B cell (primary cell): ENCODE measurements at regions not wholly inside any gene's neighbourhood (a gene's known extent, or its start where the extent isn't known, plus 50 kb on each side); places are given as distances from the start of the nearest gene placed in this dataset.

Experiments
- ATAC-seq: fragments of 200-7000 bp; cut with Tn5 transposase; one replicate; pipeline ENCODE4 v1.10.0; 2021; ENCODE audit warnings: low read depth, mild to moderate bottlenecking, moderate number of reproducible peaks, moderate library complexity
- CTCF ChIA-PET: fragments of 350-600 bp; sonication (Branson Sonifier 250); formaldehyde crosslinking; loops from one replicate; lab custom pipeline; 2021; ENCODE audit warnings: antibody characterized with exemption, inconsistent platforms; lab: Charles Lee
- POLR2A ChIA-PET: fragments of 350-600 bp; sonication (Branson Sonifier 250); formaldehyde crosslinking; loops from one replicate; lab custom pipeline; 2021; ENCODE audit warnings: antibody characterized with exemption; lab: Charles Lee
- DNase-seq: peaks from one replicate; pipeline ENCODE4 v3.0.0; 2013
- H2AFZ ChIP-seq: 2 replicates; pipeline ENCODE4 v1.6.1; 2012; ENCODE audit warnings: mild to moderate bottlenecking, low read depth, low read length; ENCODE audit not compliant: insufficient read depth, poor library complexity, severe bottlenecking
- H3K27ac ChIP-seq, 2 donors: 1 replicate in 1 of 2; 2 replicates in 1 of 2; pipeline ENCODE4 v1.5.1; 2012 to 2013; ENCODE audit warnings: low read length in 2 of 2, mild to moderate bottlenecking in 2 of 2, moderate library complexity in 1 of 2
- H3K27me3 ChIP-seq, 4 experiments: fragments of 200-600 bp in 1 of 4; sonication (generic) in 1 of 4; replicated peaks in 1 of 4; 1 replicate in 2 of 4; 2 replicates in 2 of 4; pipeline versions ENCODE4 v1.6.1 to v1.7.0; 2013 to 2016; ENCODE audit warnings: low read length in 3 of 4, mild to moderate bottlenecking in 2 of 4, mixed read lengths in 1 of 4, moderate library complexity in 1 of 4; ENCODE audit not compliant: insufficient read depth in 4 of 4, control insufficient read depth in 3 of 4; ENCODE audit errors: control extremely low read depth in 1 of 4
- H3K36me3 ChIP-seq, 2 experiments: replicated peaks in 1 of 2; 1 replicate in 1 of 2; 2 replicates in 1 of 2; pipeline versions ENCODE4 v1.6.1 to v1.7.1; 2013; ENCODE audit warnings: low read length in 1 of 2; ENCODE audit not compliant: insufficient read depth in 2 of 2, control insufficient read depth in 1 of 2; ENCODE audit errors: control extremely low read depth in 1 of 2, extremely low read depth in 1 of 2
- H3K4me1 ChIP-seq, 2 donors: fragments of 200-600 bp in 1 of 2; sonication (generic) in 1 of 2; 1 replicate in 1 of 2; 2 replicates in 1 of 2; pipeline versions ENCODE4 v1.5.1 to v1.6.1; 2013 to 2017; ENCODE audit warnings: low read length in 2 of 2; ENCODE audit not compliant: control insufficient read depth in 2 of 2, insufficient read depth in 2 of 2
- H3K4me2 ChIP-seq: replicated peaks from 2 replicates; pipeline ENCODE3; 2012; ENCODE audit warnings: mild to moderate bottlenecking, low read depth, low read length; ENCODE audit not compliant: poor library complexity, severe bottlenecking
- H3K4me3 ChIP-seq, 5 experiments: fragments of 200-600 bp in 1 of 5; sonication (generic) in 1 of 5; 1 replicate in 3 of 5; 2 replicates in 2 of 5; pipeline versions ENCODE4 v1.5.1 to v1.7.0; 2011 to 2016; ENCODE audit warnings: low read length in 4 of 5, mild to moderate bottlenecking in 4 of 5, low read depth in 2 of 5, control low read depth in 1 of 5, moderate library complexity in 1 of 5; ENCODE audit not compliant: insufficient read depth in 1 of 5; ENCODE audit errors: control extremely low read depth in 1 of 5, extremely low read depth in 1 of 5
- H3K79me2 ChIP-seq: fragments of 200-600 bp; sonication (generic); one replicate; pipeline ENCODE4 v1.6.0; 2016; ENCODE audit warnings: low read length; ENCODE audit not compliant: control insufficient read depth, insufficient read depth
- H3K9ac ChIP-seq: fragments of 200-600 bp; sonication (generic); 2 replicates; pipeline ENCODE4 v1.6.1; 2017; ENCODE audit warnings: mild to moderate bottlenecking, low read length, moderate library complexity
- H3K9me3 ChIP-seq, 3 donors: one replicate each; pipeline versions ENCODE4 v1.6.1 to v1.7.1; 2013; ENCODE audit warnings: low read length in 2 of 3; ENCODE audit not compliant: control insufficient read depth in 2 of 3, insufficient read depth in 1 of 3; ENCODE audit errors: control extremely low read depth in 1 of 3
- H4K20me1 ChIP-seq: 2 replicates; pipeline ENCODE4 v1.6.0; 2012; ENCODE audit warnings: mild to moderate bottlenecking, low read length; ENCODE audit not compliant: insufficient read depth, control insufficient read depth, poor library complexity, severe bottlenecking
- H3K27ac Mint-ChIP-seq: one replicate; pipeline ENCODE4 v1.8.0; 2021; ENCODE audit warnings: mixed read lengths
- H3K27me3 Mint-ChIP-seq: one replicate; pipeline ENCODE4 v1.8.0; 2021; ENCODE audit warnings: mixed read lengths
- H3K4me1 Mint-ChIP-seq: one replicate; pipeline ENCODE4 v1.8.0; 2021; ENCODE audit warnings: mixed read lengths
- H3K4me3 Mint-ChIP-seq: one replicate; pipeline ENCODE4 v1.8.0; 2021; ENCODE audit warnings: mixed read lengths
- H3K9me3 Mint-ChIP-seq: one replicate; pipeline ENCODE4 v1.8.0; 2022; ENCODE audit warnings: mixed read lengths; ENCODE audit not compliant: insufficient read depth
- EZH2 ChIP-seq: IDR thresholded peaks from 2 replicates; pipeline ENCODE4 v1.6.1; 2012; ENCODE audit warnings: borderline replicate concordance, low read depth, mild to moderate bottlenecking, moderate library complexity, low read length; ENCODE audit not compliant: insufficient read depth, poor library complexity, severe bottlenecking
- WGBS: methylation state at CpG from one replicate; pipeline ENCODE4 v1.1.5; 2013; ENCODE audit warnings: missing lambda C conversion rate; ENCODE audit not compliant: insufficient coverage; 5-methylcytosine and 5-hydroxymethylcytosine counted together
- intact Hi-C: fragments of 100-400 bp; cut with micrococcal nuclease; formaldehyde crosslinking; loops from one replicate; pipeline ENCODE4 v1.10.0; 2022
- TF ChIP-seq, protein P1 (sequence below): fragments of 200-600 bp; IDR thresholded peaks from one replicate; pipeline ENCODE4 v1.8.0; 2022; ENCODE audit warnings: antibody characterized with exemption, mild to moderate bottlenecking

DNA sequence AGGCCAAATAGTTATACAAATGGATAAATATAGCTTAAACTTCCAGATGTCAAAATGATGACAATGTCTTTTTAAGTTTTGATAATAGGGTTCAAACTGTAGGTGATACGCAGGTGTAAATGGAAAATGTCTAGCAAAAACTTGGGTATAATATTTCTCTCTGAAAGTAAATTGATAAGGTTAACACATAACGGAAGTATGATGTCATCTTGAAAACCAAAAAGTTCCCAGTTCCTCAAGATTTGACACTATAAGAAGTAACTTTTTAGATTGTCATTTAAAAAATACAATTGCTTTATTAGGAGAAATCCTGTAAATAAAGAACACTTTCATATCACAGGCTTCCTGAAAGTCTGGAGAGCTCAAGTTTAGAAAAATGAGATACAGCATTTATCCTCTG lies 483.4 kb downstream of the FRK start:
- no peak for ATAC-seq
- Mint-ChIP-seq H3K4me3 (no peak overlapping the region), H3K27me3 (no peaks in the 10 kb centered on the region), H3K27ac (no peak overlapping the region), H3K9me3 (no peaks in the 10 kb centered on the region), H3K4me1 (no peaks in the 10 kb centered on the region)
- Histone ChIP-seq H3K9ac (no peak overlapping the region), H3K79me2 (no peaks in the 10 kb centered on the region), H3K9me3 (no peaks in the 10 kb centered on the region), H3K36me3 (no peaks in the 10 kb centered on the region), H3K27ac (no peak overlapping the region), H3K4me3 (no peak overlapping the region), H3K4me1 (no peaks in the 10 kb centered on the region), H3K4me2 (no peak overlapping the region), H3K27me3 (no peaks in the 10 kb centered on the region), H2AFZ (no peak overlapping the region), H4K20me1 (no peaks in the 10 kb centered on the region)
- ChIA-PET CTCF (no interaction called here), POLR2A (no interaction called here)
- no CpG with 5 or more reads among the region's 2 CpGs for WGBS
- TF ChIP-seq, protein P1, sequence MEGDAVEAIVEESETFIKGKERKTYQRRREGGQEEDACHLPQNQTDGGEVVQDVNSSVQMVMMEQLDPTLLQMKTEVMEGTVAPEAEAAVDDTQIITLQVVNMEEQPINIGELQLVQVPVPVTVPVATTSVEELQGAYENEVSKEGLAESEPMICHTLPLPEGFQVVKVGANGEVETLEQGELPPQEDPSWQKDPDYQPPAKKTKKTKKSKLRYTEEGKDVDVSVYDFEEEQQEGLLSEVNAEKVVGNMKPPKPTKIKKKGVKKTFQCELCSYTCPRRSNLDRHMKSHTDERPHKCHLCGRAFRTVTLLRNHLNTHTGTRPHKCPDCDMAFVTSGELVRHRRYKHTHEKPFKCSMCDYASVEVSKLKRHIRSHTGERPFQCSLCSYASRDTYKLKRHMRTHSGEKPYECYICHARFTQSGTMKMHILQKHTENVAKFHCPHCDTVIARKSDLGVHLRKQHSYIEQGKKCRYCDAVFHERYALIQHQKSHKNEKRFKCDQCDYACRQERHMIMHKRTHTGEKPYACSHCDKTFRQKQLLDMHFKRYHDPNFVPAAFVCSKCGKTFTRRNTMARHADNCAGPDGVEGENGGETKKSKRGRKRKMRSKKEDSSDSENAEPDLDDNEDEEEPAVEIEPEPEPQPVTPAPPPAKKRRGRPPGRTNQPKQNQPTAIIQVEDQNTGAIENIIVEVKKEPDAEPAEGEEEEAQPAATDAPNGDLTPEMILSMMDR: no peak
- no peak for TF ChIP-seq EZH2
- intact Hi-C loops: no loop called here
- no peak for DNase-seq

DNA sequence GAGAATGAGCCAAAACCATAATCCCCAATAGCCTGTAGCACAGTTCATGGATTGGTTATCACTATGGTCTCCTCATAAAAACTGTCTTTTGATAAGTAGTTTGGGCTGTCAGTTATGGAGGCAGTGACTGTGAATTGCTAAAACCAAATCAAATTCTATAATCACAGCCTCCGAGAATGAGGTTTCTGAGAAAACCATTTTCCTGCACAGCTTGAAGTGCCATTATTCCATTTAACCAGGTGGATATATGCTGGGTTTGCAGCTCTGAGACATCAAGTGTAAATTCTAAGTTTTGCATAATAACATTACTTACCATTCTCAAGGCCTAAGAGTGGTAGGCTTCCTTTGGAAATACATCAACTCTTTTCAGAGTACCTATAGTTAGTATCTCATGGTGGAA lies 485.4 kb downstream of the FRK start:
- Histone ChIP-seq H3K4me2 (no peak overlapping the region), H3K27ac (no peak overlapping the region), H3K79me2 (no peaks in the 10 kb centered on the region), H3K9me3 (no peaks in the 10 kb centered on the region), H3K4me1 (no peaks in the 10 kb centered on the region), H4K20me1 (no peaks in the 10 kb centered on the region), H3K27me3 (no peaks in the 10 kb centered on the region), H2AFZ (no peak overlapping the region), H3K4me3 (no peak overlapping the region), H3K9ac (no peak overlapping the region), H3K36me3 (no peaks in the 10 kb centered on the region)
- no peak for DNase-seq
- Mint-ChIP-seq H3K9me3 (no peaks in the 10 kb centered on the region), H3K4me1 (no peaks in the 10 kb centered on the region), H3K27ac (no peak overlapping the region), H3K27me3 (no peaks in the 10 kb centered on the region), H3K4me3 (no peak overlapping the region)
- POLR2A ChIA-PET: no interaction called here
- no peak for TF ChIP-seq EZH2
- TF ChIP-seq, protein P1: no peak
- CTCF ChIA-PET: no interaction called here
- intact Hi-C loops: no loop called here
- no peak for ATAC-seq
- no CpG with 5 or more reads among the region's 1 CpG for WGBS
